Stimulated activated CD8-positive, alpha-beta memory T cell treated with anti-CD3 and anti-CD28 coated beads, Interleukin-2, amount 100 ng/mL, for 48 hours (primary cell): ENCODE measurements at regions not wholly inside any gene's neighbourhood (a gene's known extent, or its start where the extent isn't known, plus 50 kb on each side); places are given as distances from the start of the nearest gene placed in this dataset.
"Not testable (repeated sequence)": the region's sequence is repeated elsewhere in the genome, so short reads cannot be mapped to it uniquely, and the experiment has no call there.

Experiments
- DNase-seq, 2 donors: peaks; one replicate each; pipeline ENCODE4 v3.0.0-alpha.2; 2020; ENCODE audit warnings: low read depth in 2 of 2

GRCh38 chr16:26394409-26394808 is 672.3 kb upstream of the C16orf82 start:
- DNase-seq, result no peak

GRCh38 chr16:26395700-26396099 is 671.0 kb upstream of the C16orf82 start:
- DNase-seq, result no peak

DNA sequence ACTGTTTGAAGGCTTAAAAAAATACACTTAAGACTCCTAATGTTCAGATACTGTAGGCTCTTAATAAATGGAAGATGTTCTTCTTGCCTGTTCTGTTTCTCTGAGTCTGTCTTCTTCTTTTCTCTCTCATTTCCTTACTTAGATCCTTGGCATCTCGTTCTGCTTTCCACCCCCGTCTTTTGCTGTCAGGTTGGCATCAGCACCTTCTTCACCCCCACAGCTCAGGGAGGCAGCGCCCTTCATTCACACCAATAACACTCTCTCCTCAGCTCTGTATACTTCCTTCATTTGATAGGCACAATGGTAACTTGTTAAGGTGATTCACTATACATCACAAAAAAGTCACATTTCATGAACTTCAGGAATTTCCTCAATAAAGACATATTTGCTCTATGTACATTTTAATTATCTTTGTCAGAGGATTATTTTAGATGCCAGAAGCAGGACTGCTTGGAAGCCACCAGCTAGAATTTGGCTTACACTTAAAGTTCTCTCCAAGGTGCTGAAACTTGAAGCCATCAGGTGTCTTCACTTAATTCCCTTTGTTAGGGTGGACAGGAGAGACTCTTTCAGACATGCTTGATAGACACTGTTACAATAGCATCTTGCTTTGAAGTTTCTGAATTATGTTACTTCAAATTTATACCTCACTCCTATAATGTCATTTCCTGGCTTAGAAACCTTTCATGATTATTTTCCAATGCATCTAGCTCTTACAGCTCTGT is 670.1 kb upstream of the C16orf82 start:
- no peak for DNase-seq

DNA sequence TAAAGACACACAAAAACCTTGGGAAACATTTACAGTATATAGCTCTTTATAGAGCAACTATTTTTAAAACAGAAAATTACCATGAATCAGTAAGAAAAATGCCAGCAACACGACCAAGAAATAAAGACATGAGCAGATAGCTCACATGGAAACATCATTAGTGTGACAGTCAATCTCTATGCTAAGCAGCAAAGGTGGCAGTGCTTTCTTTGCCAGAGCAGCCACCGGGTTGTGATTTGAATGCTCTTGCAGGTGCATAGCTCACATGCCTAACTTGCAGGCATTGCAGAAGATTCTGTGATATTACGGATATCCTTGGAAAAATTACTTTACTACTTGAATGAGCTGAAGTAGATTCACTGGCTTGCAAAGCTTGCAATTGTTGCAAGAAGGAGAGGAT is 652.9 kb upstream of the C16orf82 start:
- no peak for DNase-seq

DNA sequence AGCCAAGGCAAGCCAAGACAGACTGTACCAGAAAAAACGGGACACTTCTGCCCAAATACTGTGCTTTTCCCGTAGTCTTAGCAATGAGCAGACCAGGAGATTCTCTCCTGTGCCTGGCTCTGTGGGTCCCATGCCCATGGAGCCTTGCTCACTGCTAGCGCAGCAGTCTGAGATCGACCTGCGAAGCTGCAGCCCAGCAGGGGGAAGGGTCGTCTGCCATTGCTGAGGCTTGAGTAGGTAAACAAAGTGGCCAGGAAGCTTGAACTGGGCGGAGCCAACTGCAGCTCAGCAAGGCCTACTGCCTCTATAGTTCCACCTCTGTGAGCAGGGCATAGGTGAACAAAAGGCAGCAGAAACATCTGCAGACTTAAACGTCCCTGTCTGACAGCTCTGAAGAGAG is 647.3 kb upstream of the C16orf82 start:
- DNase-seq, result not testable (repeated sequence)

- no peak for DNase-seq
Observed at GRCh38 chr16:26430618-26431017, 636.1 kb upstream of the C16orf82 start.

GRCh38 chr16:26433807-26434206 is 632.9 kb upstream of the C16orf82 start:
- DNase-seq, result no peak

DNA sequence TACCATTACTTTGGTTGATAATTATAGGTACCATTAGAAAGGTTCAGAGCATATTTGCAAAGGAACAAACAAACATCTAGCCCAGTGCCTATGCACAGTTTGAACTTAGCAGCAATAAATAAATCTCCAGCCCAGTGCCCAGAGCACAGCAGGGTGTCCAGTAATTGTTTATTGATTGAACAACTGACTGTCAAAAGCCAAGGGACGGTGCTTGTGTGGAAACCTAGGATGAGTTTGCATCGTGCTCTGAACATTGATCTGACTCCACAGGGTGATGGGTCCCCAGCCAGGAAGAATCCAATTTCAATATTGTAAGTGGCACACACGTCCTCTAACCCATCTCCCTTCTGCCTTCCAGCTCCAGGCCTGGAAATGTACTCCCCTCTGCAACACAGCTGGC is 625.5 kb upstream of the C16orf82 start:
- no peak for DNase-seq

DNA sequence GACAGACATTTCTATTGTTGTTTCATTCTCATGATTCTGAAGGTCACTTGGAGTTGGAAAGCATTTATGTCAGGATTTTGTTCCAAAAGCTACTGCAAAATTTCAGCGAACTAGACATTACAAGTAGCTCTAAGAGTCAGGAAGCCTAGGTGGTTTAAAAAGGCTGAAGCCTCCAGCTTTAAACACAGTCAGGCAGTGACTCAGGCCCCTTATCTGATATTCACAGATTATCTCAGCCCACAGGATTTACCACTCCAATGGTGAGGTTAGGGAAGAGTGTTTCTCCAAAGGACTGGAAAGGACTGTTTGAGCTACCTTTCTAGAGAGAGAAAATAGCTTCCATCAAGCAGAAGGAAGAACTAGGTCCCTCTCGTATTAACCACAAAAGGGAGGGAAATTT is 624.4 kb upstream of the C16orf82 start:
- DNase-seq, result no peak

DNA sequence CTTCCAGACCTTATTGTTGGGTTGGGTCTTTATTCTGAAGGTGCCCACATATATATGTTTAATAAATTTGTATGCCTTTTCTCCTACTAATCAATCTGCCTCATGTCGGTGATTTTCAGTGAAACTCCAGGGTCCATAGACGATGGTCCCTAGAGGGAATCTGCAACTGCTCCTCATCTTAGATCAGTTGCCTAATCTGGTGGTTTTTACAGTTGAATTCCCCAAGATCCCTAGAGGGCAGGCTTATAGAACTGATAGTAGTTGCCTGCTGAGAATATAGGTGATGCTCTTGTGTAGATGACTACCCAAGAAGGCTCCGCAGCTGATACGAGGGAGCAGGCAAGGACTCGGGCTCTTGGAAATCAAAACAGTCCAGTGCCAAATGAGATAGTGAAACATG is 619.2 kb upstream of the C16orf82 start:
- DNase-seq, result no peak

GRCh38 chr16:26453215-26453614 is 613.5 kb upstream of the C16orf82 start:
- DNase-seq, result no peak

DNA sequence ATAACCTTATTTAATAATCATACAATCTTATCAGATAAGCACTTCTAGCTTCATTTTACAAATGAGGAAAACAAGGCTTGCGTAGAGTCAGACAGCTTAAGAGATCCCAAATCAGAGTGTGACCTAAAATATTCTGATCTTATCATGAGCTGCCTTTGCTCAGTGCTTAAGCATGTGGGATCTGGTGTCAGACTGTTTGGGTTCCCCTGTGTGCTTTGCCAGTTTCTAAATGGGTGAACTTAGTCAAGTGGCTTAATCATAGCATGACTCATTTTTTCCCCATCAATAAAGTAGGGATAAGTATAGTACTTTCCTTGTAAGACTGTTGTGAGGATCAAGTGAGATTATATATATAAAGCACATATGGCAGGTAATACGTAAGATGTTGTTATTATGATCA is 612.6 kb upstream of the C16orf82 start:
- DNase-seq, result no peak

GRCh38 chr16:26456074-26456473 is 610.7 kb upstream of the C16orf82 start:
- no peak for DNase-seq

- DNase-seq, result no peak
Observed at GRCh38 chr16:26457095-26457494, 609.6 kb upstream of the C16orf82 start.

GRCh38 chr16:26457882-26458281 is 608.8 kb upstream of the C16orf82 start:
- no peak for DNase-seq

- no peak for DNase-seq
Observed at GRCh38 chr16:26464576-26465266, 602.0 kb upstream of the C16orf82 start.

DNA sequence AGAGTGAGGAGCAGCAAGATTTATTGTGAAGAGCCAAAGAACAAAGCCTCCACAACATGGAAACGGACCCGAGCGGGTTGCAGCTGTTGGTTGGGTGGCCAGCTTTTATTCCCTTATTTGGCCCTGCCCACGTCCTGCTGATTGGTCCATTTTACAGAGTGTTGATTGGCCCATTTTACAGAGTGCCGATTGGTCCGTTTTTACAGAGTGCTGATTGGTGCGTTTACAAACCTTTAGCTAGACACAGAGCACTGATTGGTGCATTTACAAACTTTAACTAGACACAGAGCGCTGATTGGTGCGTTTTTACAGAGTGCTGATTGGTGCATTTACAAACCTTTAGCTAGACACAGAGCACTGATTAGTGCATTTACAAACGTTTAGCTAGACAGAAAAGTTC is 592.3 kb upstream of the C16orf82 start:
- not testable (repeated sequence) for DNase-seq

GRCh38 chr16:26475596-26475995 is 591.1 kb upstream of the C16orf82 start:
- DNase-seq, result no peak

DNA sequence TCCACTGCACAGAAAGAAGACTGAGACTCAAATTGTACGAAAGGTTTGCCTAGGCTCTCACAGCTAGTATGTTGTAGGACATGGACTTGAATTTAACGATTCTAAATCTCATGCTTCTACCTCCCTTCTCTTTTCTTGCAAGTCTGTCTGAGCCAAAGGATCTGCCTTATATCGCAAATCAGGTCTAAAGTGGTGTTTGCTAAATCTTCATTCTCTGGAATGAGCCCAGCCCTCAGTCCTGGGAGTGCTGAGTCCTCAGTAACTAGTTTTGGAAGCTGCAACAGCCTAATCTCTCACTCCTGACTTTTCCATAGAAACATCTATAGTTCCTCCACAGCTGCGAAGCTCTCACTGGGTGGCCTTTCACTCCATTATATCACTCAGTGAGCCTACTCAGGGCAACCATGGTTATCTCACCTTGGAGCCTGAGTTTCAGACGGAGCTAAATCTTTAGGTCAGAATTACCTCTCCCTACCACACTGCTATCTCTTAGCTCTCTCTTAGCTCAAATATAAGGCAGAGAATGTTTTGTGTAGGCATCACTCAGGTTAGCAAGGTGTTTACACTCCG is 575.5 kb upstream of the C16orf82 start:
- no peak for DNase-seq

GRCh38 chr16:26491962-26492361 is 574.8 kb upstream of the C16orf82 start:
- no peak for DNase-seq

DNA sequence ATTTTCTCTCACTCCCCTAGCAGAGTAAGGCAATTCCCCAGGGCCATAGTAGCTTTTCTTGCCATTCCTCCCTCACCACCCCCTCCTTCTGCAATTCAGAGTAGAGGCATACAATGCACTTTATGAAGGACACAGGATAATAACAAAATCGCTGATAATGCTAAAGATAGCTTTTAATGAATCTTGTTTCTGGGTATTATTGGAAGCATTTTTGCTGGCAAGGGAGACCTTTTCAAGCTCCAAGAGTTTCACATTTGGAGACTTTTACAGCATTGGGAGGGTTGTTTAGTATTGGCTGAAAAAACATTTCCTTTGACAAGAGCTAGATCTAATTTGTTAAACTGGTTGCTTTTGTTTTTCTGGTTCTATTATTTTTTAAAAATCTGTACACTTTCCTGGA is 573.0 kb upstream of the C16orf82 start:
- no peak for DNase-seq

- no peak for DNase-seq
Observed at GRCh38 chr16:26497896-26498295, 568.8 kb upstream of the C16orf82 start.

DNA sequence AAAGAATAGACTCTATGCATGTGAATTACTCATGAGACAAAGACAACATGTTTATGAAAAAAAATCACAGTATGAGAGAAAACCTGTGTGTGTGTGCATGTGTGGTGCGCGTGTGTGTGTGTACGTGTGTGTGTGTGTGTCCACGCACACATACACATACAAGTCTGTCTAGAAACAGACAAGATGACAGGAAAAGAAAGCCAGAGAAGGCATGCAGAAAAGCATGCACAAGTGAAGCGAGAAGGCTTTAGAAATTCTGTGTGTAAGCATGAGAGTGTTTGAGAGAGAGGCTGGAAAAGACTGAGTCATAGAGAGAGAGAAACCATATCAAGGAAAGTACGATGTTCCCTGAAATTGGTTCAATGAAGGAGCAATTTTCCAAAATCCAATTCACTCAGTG is 566.4 kb upstream of the C16orf82 start:
- no peak for DNase-seq
